ENCODE measurements at regions not wholly inside any gene's neighbourhood (a gene's known extent, or its start where the extent isn't known, plus 50 kb on each side); places are given as distances from the start of the nearest gene placed in this dataset.

DNA sequence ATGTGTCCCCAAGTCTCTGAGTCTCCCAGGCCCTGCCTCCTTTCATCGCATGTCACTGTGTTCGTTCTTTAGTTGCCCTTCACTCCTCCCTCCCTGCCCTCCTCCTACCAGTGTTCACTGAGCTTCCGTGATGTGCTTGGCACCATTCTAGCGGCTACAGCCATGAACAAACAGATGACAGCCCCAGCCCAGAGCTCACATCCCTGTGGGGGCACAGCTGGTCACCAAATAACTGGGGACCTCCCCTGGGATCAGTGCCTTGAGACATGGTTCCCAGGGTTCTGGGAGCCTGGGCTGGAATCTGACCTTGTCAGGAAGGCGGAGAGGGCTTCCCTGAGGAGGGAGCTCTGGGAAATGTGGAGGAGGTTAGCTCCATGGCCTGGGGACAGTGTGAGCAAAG is 320.7 kb downstream of the PTPRU start:
- TF ChIP-seq, protein P1, sequence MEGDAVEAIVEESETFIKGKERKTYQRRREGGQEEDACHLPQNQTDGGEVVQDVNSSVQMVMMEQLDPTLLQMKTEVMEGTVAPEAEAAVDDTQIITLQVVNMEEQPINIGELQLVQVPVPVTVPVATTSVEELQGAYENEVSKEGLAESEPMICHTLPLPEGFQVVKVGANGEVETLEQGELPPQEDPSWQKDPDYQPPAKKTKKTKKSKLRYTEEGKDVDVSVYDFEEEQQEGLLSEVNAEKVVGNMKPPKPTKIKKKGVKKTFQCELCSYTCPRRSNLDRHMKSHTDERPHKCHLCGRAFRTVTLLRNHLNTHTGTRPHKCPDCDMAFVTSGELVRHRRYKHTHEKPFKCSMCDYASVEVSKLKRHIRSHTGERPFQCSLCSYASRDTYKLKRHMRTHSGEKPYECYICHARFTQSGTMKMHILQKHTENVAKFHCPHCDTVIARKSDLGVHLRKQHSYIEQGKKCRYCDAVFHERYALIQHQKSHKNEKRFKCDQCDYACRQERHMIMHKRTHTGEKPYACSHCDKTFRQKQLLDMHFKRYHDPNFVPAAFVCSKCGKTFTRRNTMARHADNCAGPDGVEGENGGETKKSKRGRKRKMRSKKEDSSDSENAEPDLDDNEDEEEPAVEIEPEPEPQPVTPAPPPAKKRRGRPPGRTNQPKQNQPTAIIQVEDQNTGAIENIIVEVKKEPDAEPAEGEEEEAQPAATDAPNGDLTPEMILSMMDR (IDR thresholded peaks at IDR 0.05; ENCODE audit: insufficient read depth, low read depth, low read length) = no peak
- TF ChIP-seq EZH2 (IDR thresholded peaks at IDR 0.05; ENCODE audit: insufficient read depth, low read length) = no peak
